ENCODE measurements at regions not wholly inside any gene's neighbourhood (a gene's known extent, or its start where the extent isn't known, plus 50 kb on each side); places are given as distances from the start of the nearest gene placed in this dataset.

GRCh38 chr20:48295966-48296421 lies 510.7 kb upstream of the SULF2 start:
- DNase-seq (ENCODE audit: low read depth) = no peak
- no peak for TF ChIP-seq CTCF (IDR thresholded peaks at IDR 0.05; ENCODE audit: low read depth, low read length, missing control alignments)
- H3K4me3 ChIP-seq (ENCODE audit: low read depth, low read length) = no peak overlapping the region

- no peak for DNase-seq (ENCODE audit: low read depth)
- no peak for TF ChIP-seq CTCF (IDR thresholded peaks at IDR 0.05; ENCODE audit: low read depth, low read length, missing control alignments)
- no peak overlapping the region for H3K4me3 ChIP-seq (ENCODE audit: low read depth, low read length)
Measured at GRCh38 chr20:48295445-48295903, 510.2 kb upstream of the SULF2 start.

GRCh38 chr20:48294942-48295341 lies 509.7 kb upstream of the SULF2 start:
- no peak for DNase-seq (ENCODE audit: low read depth)
- no peak for TF ChIP-seq CTCF (IDR thresholded peaks at IDR 0.05; ENCODE audit: low read depth, low read length, missing control alignments)
- H3K4me3 ChIP-seq (ENCODE audit: low read depth, low read length) = no peak overlapping the region

- no peak for DNase-seq (ENCODE audit: low read depth)
- H3K4me3 ChIP-seq (ENCODE audit: low read depth, low read length) = no peak overlapping the region
- TF ChIP-seq CTCF (IDR thresholded peaks at IDR 0.05; ENCODE audit: low read depth, low read length, missing control alignments) = no peak
Measured at GRCh38 chr20:48294196-48294595, 508.9 kb upstream of the SULF2 start.

GRCh38 chr20:48293671-48294070 lies 508.4 kb upstream of the SULF2 start:
- no peak overlapping the region for H3K4me3 ChIP-seq (ENCODE audit: low read depth, low read length)

GRCh38 chr20:48292806-48293205 lies 507.5 kb upstream of the SULF2 start:
- H3K4me3 ChIP-seq (ENCODE audit: low read depth, low read length) = no peak overlapping the region
- no peak for DNase-seq (ENCODE audit: low read depth)
- no peak for TF ChIP-seq CTCF (IDR thresholded peaks at IDR 0.05; ENCODE audit: low read depth, low read length, missing control alignments)

More at GRCh38 chr20:48293671-48294070, 508.4 kb upstream of the SULF2 start:
- TF ChIP-seq CTCF (IDR thresholded peaks at IDR 0.05; ENCODE audit: low read depth, low read length, missing control alignments) = no peak
- DNase-seq (ENCODE audit: low read depth) = no peak

GRCh38 chr20:48291896-48292295 lies 506.6 kb upstream of the SULF2 start:
- H3K4me3 ChIP-seq (ENCODE audit: low read depth, low read length) = no peak overlapping the region
- TF ChIP-seq CTCF (IDR thresholded peaks at IDR 0.05; ENCODE audit: low read depth, low read length, missing control alignments) = no peak
- DNase-seq (ENCODE audit: low read depth) = no peak

Data from GM12864 (cell line).